IPS-15b (cell line): ENCODE measurements at regions not wholly inside any gene's neighbourhood (a gene's known extent, or its start where the extent isn't known, plus 50 kb on each side); places are given as distances from the start of the nearest gene placed in this dataset.

Experiments
- H3K27me3 ChIP-seq: one replicate; pipeline ENCODE4 v1.6.1; 2013; ENCODE audit warnings: low read length; ENCODE audit not compliant: control insufficient read depth, insufficient read depth
- H3K36me3 ChIP-seq: one replicate; pipeline ENCODE4 v1.6.1; 2013; ENCODE audit warnings: low read length; ENCODE audit not compliant: control insufficient read depth, insufficient read depth
- H3K4me1 ChIP-seq: one replicate; pipeline ENCODE4 v1.6.1; 2013; ENCODE audit warnings: mild to moderate bottlenecking, low read length; ENCODE audit not compliant: control insufficient read depth, insufficient read depth
- H3K4me3 ChIP-seq: one replicate; pipeline ENCODE4 v1.5.1; 2013; ENCODE audit warnings: low read depth, low read length
- H3K9ac ChIP-seq: one replicate; pipeline ENCODE4 v1.6.1; 2013; ENCODE audit warnings: low read depth, mild to moderate bottlenecking, low read length
- H3K9me3 ChIP-seq: one replicate; pipeline ENCODE4 v1.6.1; 2013; ENCODE audit warnings: mild to moderate bottlenecking, low read length; ENCODE audit not compliant: control insufficient read depth, insufficient read depth

GRCh38 chr17:72536788-72537187, 416.0 kb downstream of the SOX9 start:
- H3K9ac ChIP-seq = no peak overlapping the region
- H3K4me1 ChIP-seq = peaks cover 9% of the 10 kb centered on the region
- H3K9me3 ChIP-seq = peaks cover 4% of the 10 kb centered on the region
- H3K27me3 ChIP-seq = no peaks in the 10 kb centered on the region
- no peak overlapping the region for H3K4me3 ChIP-seq
- H3K36me3 ChIP-seq = no peaks in the 10 kb centered on the region

GRCh38 chr17:72538443-72538842, 417.6 kb downstream of the SOX9 start:
- Histone ChIP-seq H3K9ac (no peak overlapping the region), H3K36me3 (no peaks in the 10 kb centered on the region), H3K9me3 (peaks cover 4% of the 10 kb centered on the region), H3K27me3 (no peaks in the 10 kb centered on the region), H3K4me1 (peaks cover 9% of the 10 kb centered on the region), H3K4me3 (no peak overlapping the region)

- Histone ChIP-seq H3K4me1 (peaks cover 9% of the 10 kb centered on the region), H3K27me3 (no peaks in the 10 kb centered on the region), H3K9ac (no peak overlapping the region), H3K9me3 (peaks cover 4% of the 10 kb centered on the region), H3K36me3 (no peaks in the 10 kb centered on the region), H3K4me3 (no peak overlapping the region)
Observed at GRCh38 chr17:72538901-72539352, 418.1 kb downstream of the SOX9 start.

GRCh38 chr17:72539981-72540897, 419.4 kb downstream of the SOX9 start:
- H3K4me1 ChIP-seq = peaks cover 9% of the 10 kb centered on the region
- no peaks in the 10 kb centered on the region for H3K9me3 ChIP-seq
- no peaks in the 10 kb centered on the region for H3K27me3 ChIP-seq
- peak overlapping the region; percentile 35 for H3K4me3 ChIP-seq
- H3K36me3 ChIP-seq = no peaks in the 10 kb centered on the region
- peak overlapping the region; percentile 12 for H3K9ac ChIP-seq

- Histone ChIP-seq H3K9me3 (no peaks in the 10 kb centered on the region), H3K27me3 (no peaks in the 10 kb centered on the region), H3K4me1 (peaks cover 9% of the 10 kb centered on the region), H3K4me3 (no peak overlapping the region), H3K36me3 (no peaks in the 10 kb centered on the region), H3K9ac (no peak overlapping the region)
Observed at GRCh38 chr17:72542317-72542716, 421.5 kb downstream of the SOX9 start.

GRCh38 chr17:72545766-72546165, 424.9 kb downstream of the SOX9 start:
- Histone ChIP-seq H3K4me3 (no peak overlapping the region), H3K27me3 (no peaks in the 10 kb centered on the region), H3K9me3 (no peaks in the 10 kb centered on the region), H3K4me1 (no peaks in the 10 kb centered on the region), H3K36me3 (no peaks in the 10 kb centered on the region), H3K9ac (no peak overlapping the region)

GRCh38 chr17:72553051-72553755, 432.4 kb downstream of the SOX9 start:
- Histone ChIP-seq H3K9ac (no peak overlapping the region), H3K27me3 (no peaks in the 10 kb centered on the region), H3K4me1 (no peaks in the 10 kb centered on the region), H3K9me3 (no peaks in the 10 kb centered on the region), H3K4me3 (no peak overlapping the region), H3K36me3 (no peaks in the 10 kb centered on the region)

GRCh38 chr17:72554508-72554907, 433.7 kb downstream of the SOX9 start:
- no peaks in the 10 kb centered on the region for H3K27me3 ChIP-seq
- no peak overlapping the region for H3K4me3 ChIP-seq
- no peaks in the 10 kb centered on the region for H3K9me3 ChIP-seq
- no peaks in the 10 kb centered on the region for H3K4me1 ChIP-seq
- H3K9ac ChIP-seq = no peak overlapping the region
- H3K36me3 ChIP-seq = no peaks in the 10 kb centered on the region

GRCh38 chr17:72555052-72555451, 434.2 kb downstream of the SOX9 start:
- Histone ChIP-seq H3K9ac (no peak overlapping the region), H3K36me3 (no peaks in the 10 kb centered on the region), H3K4me3 (no peak overlapping the region), H3K9me3 (no peaks in the 10 kb centered on the region), H3K4me1 (no peaks in the 10 kb centered on the region), H3K27me3 (no peaks in the 10 kb centered on the region)

- Histone ChIP-seq H3K9me3 (no peaks in the 10 kb centered on the region), H3K4me3 (no peak overlapping the region), H3K27me3 (no peaks in the 10 kb centered on the region), H3K36me3 (no peaks in the 10 kb centered on the region), H3K4me1 (no peaks in the 10 kb centered on the region), H3K9ac (no peak overlapping the region)
Observed at GRCh38 chr17:72556944-72557826, 436.4 kb downstream of the SOX9 start.

- Histone ChIP-seq H3K36me3 (no peaks in the 10 kb centered on the region), H3K27me3 (no peaks in the 10 kb centered on the region), H3K4me3 (no peak overlapping the region), H3K9me3 (no peaks in the 10 kb centered on the region), H3K4me1 (no peaks in the 10 kb centered on the region), H3K9ac (no peak overlapping the region)
Observed at GRCh38 chr17:72558971-72559476, 438.2 kb downstream of the SOX9 start.
